Smooth muscle cell (in vitro differentiated cells): ENCODE measurements at regions not wholly inside any gene's neighbourhood (a gene's known extent, or its start where the extent isn't known, plus 50 kb on each side); places are given as distances from the start of the nearest gene placed in this dataset.

Experiments
- DNase-seq: peaks from one replicate; lab custom pipeline; 2025; ENCODE audit not compliant: unreplicated experiment; lab: John Stamatoyannopoulos, UW
- H2AFZ ChIP-seq: fragments of 200-600 bp; sonication (generic); 2 replicates; pipeline ENCODE4 v1.6.0; 2016; ENCODE audit warnings: antibody characterized with exemption, low read depth, mild to moderate bottlenecking
- H3F3A ChIP-seq: fragments of 200-600 bp; sonication (generic); 2 replicates; pipeline ENCODE4 v1.6.0; 2017; ENCODE audit warnings: antibody characterized with exemption, low read depth
- H3K27ac ChIP-seq: fragments of 200-600 bp; sonication (generic); 2 replicates; pipeline ENCODE4 v1.5.1; 2016; ENCODE audit warnings: low read depth, mild to moderate bottlenecking
- H3K27me3 ChIP-seq: fragments of 200-600 bp; sonication (generic); 2 replicates; pipeline ENCODE4 v1.6.1; 2016; ENCODE audit warnings: low read depth, mild to moderate bottlenecking
- H3K36me3 ChIP-seq: fragments of 200-600 bp; sonication (generic); 2 replicates; pipeline ENCODE4 v1.5.1; 2016; ENCODE audit warnings: low read depth
- H3K4me1 ChIP-seq: fragments of 200-600 bp; sonication (generic); 2 replicates; pipeline ENCODE4 v1.5.1; 2016; ENCODE audit warnings: low read depth
- H3K4me2 ChIP-seq: fragments of 200-600 bp; sonication (generic); 2 replicates; pipeline ENCODE4 v1.6.0; 2016; ENCODE audit warnings: mild to moderate bottlenecking
- H3K4me3 ChIP-seq: fragments of 200-600 bp; sonication (generic); 2 replicates; pipeline ENCODE4 v1.5.1; 2016; ENCODE audit warnings: mild to moderate bottlenecking
- H3K79me2 ChIP-seq: fragments of 200-600 bp; sonication (generic); 2 replicates; pipeline ENCODE4 v1.6.0; 2016; ENCODE audit warnings: low read depth, mild to moderate bottlenecking
- H3K9ac ChIP-seq: fragments of 200-600 bp; sonication (generic); 2 replicates; pipeline ENCODE4 v1.6.0; 2016; ENCODE audit warnings: low read depth
- H3K9me3 ChIP-seq: fragments of 200-600 bp; sonication (generic); replicated peaks from 2 replicates; pipeline ENCODE4 v1.5.1; 2016; ENCODE audit warnings: low read depth
- H4K20me1 ChIP-seq: fragments of 200-600 bp; sonication (generic); 2 replicates; pipeline ENCODE4 v1.6.0; 2016; ENCODE audit warnings: low read depth
- CTCF ChIP-seq: fragments of 200-600 bp; sonication (generic); IDR thresholded peaks from 2 replicates; pipeline ENCODE4 v1.5.1; 2017; ENCODE audit warnings: borderline replicate concordance, mild to moderate bottlenecking, antibody characterized with exemption; ENCODE audit not compliant: insufficient read depth, poor library complexity, severe bottlenecking
- WGBS: methylation state at CpG from one replicate; pipeline ENCODE4 v1.1.7; 2016; ENCODE audit warnings: low lambda C conversion rate; 5-methylcytosine and 5-hydroxymethylcytosine counted together

- H3K4me2 ChIP-seq: no peak overlapping the region
- no peak overlapping the region for H3K9ac ChIP-seq
- H3K9me3 ChIP-seq: no peaks in the 10 kb centered on the region
- WGBS: 0% methylated on average over 1 of the region's 1 CpG
- H3K4me1 ChIP-seq: no peaks in the 10 kb centered on the region
- no peak overlapping the region for H3K4me3 ChIP-seq
- no peak overlapping the region for H3K27ac ChIP-seq
- H2AFZ ChIP-seq: no peak overlapping the region
- no peak for TF ChIP-seq CTCF
- no peaks in the 10 kb centered on the region for H3K36me3 ChIP-seq
- H3F3A ChIP-seq: no peaks in the 10 kb centered on the region
- no peak for DNase-seq
- H3K79me2 ChIP-seq: no peaks in the 10 kb centered on the region
- no peaks in the 10 kb centered on the region for H3K27me3 ChIP-seq
- H4K20me1 ChIP-seq: no peaks in the 10 kb centered on the region
These were observed 630.3 kb upstream of the KLHL4 start for GRCh38 chrX:86887341-86887740.

- Histone ChIP-seq H3K27ac (no peak overlapping the region), H3K27me3 (no peaks in the 10 kb centered on the region), H3F3A (no peaks in the 10 kb centered on the region), H3K36me3 (no peaks in the 10 kb centered on the region), H2AFZ (no peak overlapping the region), H4K20me1 (no peaks in the 10 kb centered on the region), H3K9ac (no peak overlapping the region), H3K79me2 (no peaks in the 10 kb centered on the region), H3K4me3 (no peak overlapping the region), H3K9me3 (no peaks in the 10 kb centered on the region), H3K4me2 (no peak overlapping the region), H3K4me1 (no peaks in the 10 kb centered on the region)
- DNase-seq: no peak
- WGBS: 74% methylated on average over 2 of the region's 2 CpGs
- no peak for TF ChIP-seq CTCF
These were observed 607.6 kb upstream of the KLHL4 start for GRCh38 chrX:86910027-86910426.

GRCh38 chrX:86910602-86911311 is 606.8 kb upstream of the KLHL4 start:
- H2AFZ ChIP-seq: no peak overlapping the region
- H3K4me3 ChIP-seq: no peak overlapping the region
- H3K4me1 ChIP-seq: no peaks in the 10 kb centered on the region
- no peak for TF ChIP-seq CTCF
- no peaks in the 10 kb centered on the region for H3K79me2 ChIP-seq
- no peak overlapping the region for H3K4me2 ChIP-seq
- H3F3A ChIP-seq: no peaks in the 10 kb centered on the region
- no peak for DNase-seq
- 86% methylated on average over 4 of the region's 4 CpGs for WGBS
- H3K9ac ChIP-seq: no peak overlapping the region
- no peak overlapping the region for H3K27ac ChIP-seq
- no peaks in the 10 kb centered on the region for H3K9me3 ChIP-seq
- no peaks in the 10 kb centered on the region for H4K20me1 ChIP-seq
- H3K36me3 ChIP-seq: no peaks in the 10 kb centered on the region
- no peaks in the 10 kb centered on the region for H3K27me3 ChIP-seq

GRCh38 chrX:86914569-86914968 is 603.0 kb upstream of the KLHL4 start:
- DNase-seq: no peak
- no peaks in the 10 kb centered on the region for H3K27me3 ChIP-seq
- H3K9ac ChIP-seq: no peak overlapping the region
- no peak for TF ChIP-seq CTCF
- no peaks in the 10 kb centered on the region for H3K79me2 ChIP-seq
- H3K4me2 ChIP-seq: no peak overlapping the region
- H3F3A ChIP-seq: no peaks in the 10 kb centered on the region
- H3K4me3 ChIP-seq: no peak overlapping the region
- H4K20me1 ChIP-seq: no peaks in the 10 kb centered on the region
- H3K36me3 ChIP-seq: no peaks in the 10 kb centered on the region
- WGBS: 59% methylated on average over 1 of the region's 1 CpG
- no peak overlapping the region for H3K27ac ChIP-seq
- H3K4me1 ChIP-seq: no peaks in the 10 kb centered on the region
- no peak overlapping the region for H2AFZ ChIP-seq
- H3K9me3 ChIP-seq: no peaks in the 10 kb centered on the region
